HepG2 (cell line): ENCODE measurements at regions not wholly inside any gene's neighbourhood (a gene's known extent, or its start where the extent isn't known, plus 50 kb on each side); places are given as distances from the start of the nearest gene placed in this dataset.

Experiments used
- ATAC-seq: fragments of 200-7000 bp; cut with Tn5 transposase; 3 replicates; pipeline ENCODE4 v1.9.1; 2020; ENCODE audit warnings: mild to moderate bottlenecking, moderate library complexity
- BruUV-seq: library from RNA; stranded (reverse); fragments of 400-500 nt; replicated peaks from 2 replicates; lab custom pipeline; 2021; lab: Mats Ljungman, UMichigan
- CTCF ChIA-PET: fragments of 300-600 bp; formaldehyde crosslinking; extraction: SDS; loops from one replicate; lab custom pipeline; 2021; ENCODE audit warnings: low total read pairs, inconsistent platforms, low intra/inter-chr PET ratio; lab: Yijun Ruan, JAX
- POLR2A ChIA-PET: fragments of 350-600 bp; sonication (Branson Sonifier 250); formaldehyde crosslinking; loops from one replicate; lab custom pipeline; 2020; ENCODE audit warnings: antibody characterized with exemption, inconsistent platforms; lab: Yijun Ruan, JAX
- DNase-seq: peaks from one replicate; pipeline ENCODE4 v3.0.0-alpha.2; 2015; ENCODE audit warnings: low spot score
- FAIRE-seq: peaks from 3 replicates; lab custom pipeline; 2011; peaks lifted over from hg19 to GRCh38; lab: Jason Lieb, UNC
- H2AFZ ChIP-seq: one replicate; pipeline ENCODE4 v1.6.1; 2011; ENCODE audit warnings: low read length, inconsistent platforms
- H3K27ac ChIP-seq: fragments of 300-600 bp; 3 replicates; pipeline ENCODE4 v1.8.0; 2011; ENCODE audit warnings: mixed run types, mild to moderate bottlenecking, mixed read lengths, low read length, inconsistent platforms; ENCODE audit not compliant: insufficient read depth; ENCODE audit errors: extremely low read length
- H3K27me3 ChIP-seq, 2 experiments: fragments of 200-600 bp in 1 of 2; 2 replicates in 1 of 2; 3 replicates in 1 of 2; pipeline versions ENCODE4 v1.6.0 to v1.8.0; 2011; ENCODE audit warnings: low read length in 2 of 2, mild to moderate bottlenecking in 2 of 2, moderate library complexity in 2 of 2, inconsistent platforms in 1 of 2; ENCODE audit not compliant: insufficient read depth in 2 of 2, control insufficient read depth in 1 of 2
- H3K36me3 ChIP-seq, 2 experiments: fragments of 200-600 bp in 1 of 2; replicated peaks in 1 of 2; 2 replicates in 1 of 2; 3 replicates in 1 of 2; pipeline versions ENCODE4 v1.5.1 to v1.8.0; 2011; ENCODE audit warnings: low read length in 2 of 2, inconsistent platforms in 1 of 2; ENCODE audit not compliant: insufficient read depth in 2 of 2, control insufficient read depth in 1 of 2
- H3K4me1 ChIP-seq: 2 replicates; pipeline ENCODE4 v1.5.1; 2012; ENCODE audit warnings: low read length, inconsistent platforms; ENCODE audit not compliant: insufficient read depth
- H3K4me2 ChIP-seq: 2 replicates; pipeline ENCODE4 v1.6.0; 2011; ENCODE audit warnings: low read depth, low read length, inconsistent platforms
- H3K4me3 ChIP-seq, 3 experiments: fragments of 200-600 bp in 1 of 3; sonication (generic), shearing (Covaris generic) in 1 of 3; replicated peaks in 1 of 3; 2 replicates each; pipeline ENCODE4 v1.5.1; 2011 to 2016; ENCODE audit warnings: low read length in 3 of 3, inconsistent platforms in 2 of 3, low read depth in 2 of 3, mild to moderate bottlenecking in 2 of 3, control low read depth in 1 of 3, mixed read lengths in 1 of 3; ENCODE audit not compliant: insufficient read depth in 1 of 3
- H3K79me2 ChIP-seq: one replicate; pipeline ENCODE4 v1.6.1; 2011; ENCODE audit warnings: low read length, inconsistent platforms; ENCODE audit not compliant: insufficient read depth
- H3K9ac ChIP-seq: 2 replicates; pipeline ENCODE4 v1.6.0; 2011; ENCODE audit warnings: mild to moderate bottlenecking, low read depth, low read length, inconsistent platforms; ENCODE audit not compliant: insufficient read depth
- H3K9me3 ChIP-seq: 2 replicates; pipeline ENCODE4 v1.5.1; 2012; ENCODE audit warnings: mild to moderate bottlenecking, low read length
- H4K20me1 ChIP-seq: 2 replicates; pipeline ENCODE4 v1.6.0; 2011; ENCODE audit warnings: inconsistent platforms, mild to moderate bottlenecking, low read length, moderate library complexity; ENCODE audit not compliant: insufficient read depth
- ARHGAP35 ChIP-seq: sonication (generic); formaldehyde crosslinking; IDR thresholded peaks from 2 replicates; pipeline ENCODE4 v1.9.0; 2022; ENCODE audit warnings: mild to moderate bottlenecking, inconsistent platforms, moderate library complexity, missing genetic modification reagents, borderline replicate concordance
- ATF7 ChIP-seq, 2 experiments: fragments of 450-650 bp in 1 of 2; sonication (generic) in 1 of 2; formaldehyde crosslinking in 1 of 2; IDR thresholded peaks; 2 replicates each; pipeline versions ENCODE4 v1.4.0 to v1.6.1; 2016 to 2020; ENCODE audit warnings: antibody characterized with exemption in 1 of 2, mild to moderate bottlenecking in 1 of 2, missing genetic modification reagents in 1 of 2
- FOXJ3 ChIP-seq: sonication (generic); formaldehyde crosslinking; IDR thresholded peaks from 2 replicates; pipeline ENCODE4 v1.4.0; 2020; ENCODE audit warnings: missing genetic modification reagents, mild to moderate bottlenecking, borderline replicate concordance
- JUN ChIP-seq: sonication (generic); formaldehyde crosslinking; IDR thresholded peaks from 2 replicates; pipeline ENCODE4 v1.4.0; 2020; ENCODE audit warnings: mild to moderate bottlenecking, missing genetic modification reagents
- MEIS2 ChIP-seq: sonication (generic); formaldehyde crosslinking; IDR thresholded peaks from 2 replicates; pipeline ENCODE4 v1.9.0; 2021; ENCODE audit warnings: mild to moderate bottlenecking, missing genetic modification reagents
- RAD21 ChIP-seq: fragments of 450-650 bp; formaldehyde crosslinking; IDR thresholded peaks from 2 replicates; pipeline ENCODE4 v1.5.0; 2020; ENCODE audit warnings: mild to moderate bottlenecking
- TCF7 ChIP-seq: sonication (generic); IDR thresholded peaks from 2 replicates; pipeline ENCODE4 v1.6.1; 2016; ENCODE audit warnings: antibody characterized with exemption, low read depth
- TEAD2 ChIP-seq: sonication (generic); formaldehyde crosslinking; IDR thresholded peaks from 2 replicates; pipeline ENCODE4 v1.9.0; 2021; ENCODE audit warnings: missing genetic modification reagents
- ZEB1 ChIP-seq: IDR thresholded peaks from 2 replicates; pipeline ENCODE4 v1.6.1; 2012; ENCODE audit warnings: mild to moderate bottlenecking, low read depth, inconsistent platforms; ENCODE audit not compliant: insufficient replicate concordance
- ZNF207 ChIP-seq: fragments of 450-650 bp; IDR thresholded peaks from 2 replicates; pipeline ENCODE4 v1.6.1; 2016; ENCODE audit warnings: antibody characterized with exemption, borderline replicate concordance
- ZNF333 ChIP-seq: sonication (generic); formaldehyde crosslinking; IDR thresholded peaks from 2 replicates; pipeline ENCODE4 v1.4.0; 2020; ENCODE audit warnings: mild to moderate bottlenecking, missing genetic modification reagents, borderline replicate concordance
- ZNF510 ChIP-seq: sonication (generic); formaldehyde crosslinking; IDR thresholded peaks from 2 replicates; pipeline ENCODE4 v1.4.0; 2020; ENCODE audit warnings: low read depth, mild to moderate bottlenecking, missing genetic modification reagents
- ZNF629 ChIP-seq: sonication (generic); formaldehyde crosslinking; conservative IDR thresholded peaks from 2 replicates; pipeline ENCODE4 v1.5.0; 2020; ENCODE audit warnings: missing genetic modification reagents
- ZNF709 ChIP-seq: sonication (generic); formaldehyde crosslinking; IDR thresholded peaks from 2 replicates; pipeline ENCODE4 v1.5.0; 2020; ENCODE audit warnings: mild to moderate bottlenecking, missing genetic modification reagents
- ZNF788 ChIP-seq: sonication (generic); formaldehyde crosslinking; IDR thresholded peaks from 2 replicates; pipeline ENCODE4 v1.5.0; 2020; ENCODE audit warnings: mild to moderate bottlenecking, missing genetic modification reagents, borderline replicate concordance
- ZSCAN25 ChIP-seq: sonication (generic); formaldehyde crosslinking; IDR thresholded peaks from 2 replicates; pipeline ENCODE4 v1.8.0; 2022; ENCODE audit warnings: mild to moderate bottlenecking, missing genetic modification reagents
- WGBS: methylation state at CpG from one replicate; pipeline ENCODE4 v1.1.6; 2017; ENCODE audit warnings: low lambda C conversion rate; 5-methylcytosine and 5-hydroxymethylcytosine counted together
- in situ Hi-C: cut with HindIII; loops from 2 replicates; pipeline ENCODE4 v1.10.0; 2017; ENCODE audit warnings: low pct_unique_long_range_greater_than_20kb; ENCODE audit not compliant: extremely low pct_ligation_motif_present
- intact Hi-C: fragments of 100-400 bp; cut with micrococcal nuclease; formaldehyde crosslinking; loops from one replicate; pipeline ENCODE4 v1.10.0; 2022; ENCODE audit not compliant: unreplicated experiment
- TF ChIP-seq, protein P1 (sequence below): sonication (generic); formaldehyde crosslinking; IDR thresholded peaks from 2 replicates; pipeline ENCODE4 v1.4.0; 2020; ENCODE audit warnings: missing genetic modification reagents, borderline replicate concordance
- TF ChIP-seq, protein P2 (sequence below): sonication (generic); formaldehyde crosslinking; IDR thresholded peaks from 2 replicates; pipeline ENCODE4 v1.5.0; 2020; ENCODE audit warnings: mild to moderate bottlenecking, missing genetic modification reagents
- TF ChIP-seq, protein P3 (sequence below): sonication (generic); formaldehyde crosslinking; IDR thresholded peaks from 2 replicates; pipeline ENCODE4 v1.4.0; 2020; ENCODE audit warnings: mild to moderate bottlenecking, missing genetic modification reagents

DNA sequence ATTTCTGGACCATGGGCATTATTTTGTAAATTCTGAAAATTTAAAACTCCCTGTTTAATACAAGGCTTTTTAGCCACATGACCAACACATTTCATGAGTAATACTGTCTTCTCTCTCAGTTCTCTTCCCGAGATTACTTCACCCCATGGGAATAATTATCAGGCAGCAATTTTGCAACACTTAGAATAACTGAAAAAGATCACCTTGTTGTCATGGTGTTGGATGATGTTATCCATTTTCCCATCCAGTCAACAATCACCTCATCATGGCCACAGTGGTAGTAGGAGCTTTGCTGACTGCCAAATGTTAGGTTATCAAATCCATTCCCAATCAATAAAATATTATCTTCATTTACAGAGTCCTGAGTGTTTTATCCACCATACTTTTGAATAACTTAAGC is 354.9 kb upstream of the ISL1 start:
- ATAC-seq (no peak), FAIRE-seq (no peak), DNase-seq (no peak)
- no peak for TF ChIP-seq RAD21 (CRISPR knock-in tag)
- no peak for TF ChIP-seq ZNF333 (CRISPR knock-in tag)
- TF ChIP-seq TCF7: no peak
- no peak for TF ChIP-seq ATF7 (IDR thresholded peaks at IDR 0.05)
- TF ChIP-seq ATF7 (CRISPR knock-in tag; IDR thresholded peaks at IDR 0.05): no peak
- no peak for TF ChIP-seq FOXJ3 (CRISPR knock-in tag)
- no peak for TF ChIP-seq TEAD2 (CRISPR knock-in tag)
- TF ChIP-seq, protein P1, sequence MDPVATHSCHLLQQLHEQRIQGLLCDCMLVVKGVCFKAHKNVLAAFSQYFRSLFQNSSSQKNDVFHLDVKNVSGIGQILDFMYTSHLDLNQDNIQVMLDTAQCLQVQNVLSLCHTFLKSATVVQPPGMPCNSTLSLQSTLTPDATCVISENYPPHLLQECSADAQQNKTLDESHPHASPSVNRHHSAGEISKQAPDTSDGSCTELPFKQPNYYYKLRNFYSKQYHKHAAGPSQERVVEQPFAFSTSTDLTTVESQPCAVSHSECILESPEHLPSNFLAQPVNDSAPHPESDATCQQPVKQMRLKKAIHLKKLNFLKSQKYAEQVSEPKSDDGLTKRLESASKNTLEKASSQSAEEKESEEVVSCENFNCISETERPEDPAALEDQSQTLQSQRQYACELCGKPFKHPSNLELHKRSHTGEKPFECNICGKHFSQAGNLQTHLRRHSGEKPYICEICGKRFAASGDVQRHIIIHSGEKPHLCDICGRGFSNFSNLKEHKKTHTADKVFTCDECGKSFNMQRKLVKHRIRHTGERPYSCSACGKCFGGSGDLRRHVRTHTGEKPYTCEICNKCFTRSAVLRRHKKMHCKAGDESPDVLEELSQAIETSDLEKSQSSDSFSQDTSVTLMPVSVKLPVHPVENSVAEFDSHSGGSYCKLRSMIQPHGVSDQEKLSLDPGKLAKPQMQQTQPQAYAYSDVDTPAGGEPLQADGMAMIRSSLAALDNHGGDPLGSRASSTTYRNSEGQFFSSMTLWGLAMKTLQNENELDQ (CRISPR knock-in tag): no peak
- no peak for TF ChIP-seq ZNF207
- no peak for TF ChIP-seq MEIS2 (CRISPR knock-in tag)
- TF ChIP-seq, protein P2, sequence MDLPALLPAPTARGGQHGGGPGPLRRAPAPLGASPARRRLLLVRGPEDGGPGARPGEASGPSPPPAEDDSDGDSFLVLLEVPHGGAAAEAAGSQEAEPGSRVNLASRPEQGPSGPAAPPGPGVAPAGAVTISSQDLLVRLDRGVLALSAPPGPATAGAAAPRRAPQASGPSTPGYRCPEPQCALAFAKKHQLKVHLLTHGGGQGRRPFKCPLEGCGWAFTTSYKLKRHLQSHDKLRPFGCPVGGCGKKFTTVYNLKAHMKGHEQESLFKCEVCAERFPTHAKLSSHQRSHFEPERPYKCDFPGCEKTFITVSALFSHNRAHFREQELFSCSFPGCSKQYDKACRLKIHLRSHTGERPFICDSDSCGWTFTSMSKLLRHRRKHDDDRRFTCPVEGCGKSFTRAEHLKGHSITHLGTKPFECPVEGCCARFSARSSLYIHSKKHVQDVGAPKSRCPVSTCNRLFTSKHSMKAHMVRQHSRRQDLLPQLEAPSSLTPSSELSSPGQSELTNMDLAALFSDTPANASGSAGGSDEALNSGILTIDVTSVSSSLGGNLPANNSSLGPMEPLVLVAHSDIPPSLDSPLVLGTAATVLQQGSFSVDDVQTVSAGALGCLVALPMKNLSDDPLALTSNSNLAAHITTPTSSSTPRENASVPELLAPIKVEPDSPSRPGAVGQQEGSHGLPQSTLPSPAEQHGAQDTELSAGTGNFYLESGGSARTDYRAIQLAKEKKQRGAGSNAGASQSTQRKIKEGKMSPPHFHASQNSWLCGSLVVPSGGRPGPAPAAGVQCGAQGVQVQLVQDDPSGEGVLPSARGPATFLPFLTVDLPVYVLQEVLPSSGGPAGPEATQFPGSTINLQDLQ (CRISPR knock-in tag): no peak
- TF ChIP-seq ZSCAN25 (CRISPR knock-in tag): no peak
- TF ChIP-seq, protein P3, sequence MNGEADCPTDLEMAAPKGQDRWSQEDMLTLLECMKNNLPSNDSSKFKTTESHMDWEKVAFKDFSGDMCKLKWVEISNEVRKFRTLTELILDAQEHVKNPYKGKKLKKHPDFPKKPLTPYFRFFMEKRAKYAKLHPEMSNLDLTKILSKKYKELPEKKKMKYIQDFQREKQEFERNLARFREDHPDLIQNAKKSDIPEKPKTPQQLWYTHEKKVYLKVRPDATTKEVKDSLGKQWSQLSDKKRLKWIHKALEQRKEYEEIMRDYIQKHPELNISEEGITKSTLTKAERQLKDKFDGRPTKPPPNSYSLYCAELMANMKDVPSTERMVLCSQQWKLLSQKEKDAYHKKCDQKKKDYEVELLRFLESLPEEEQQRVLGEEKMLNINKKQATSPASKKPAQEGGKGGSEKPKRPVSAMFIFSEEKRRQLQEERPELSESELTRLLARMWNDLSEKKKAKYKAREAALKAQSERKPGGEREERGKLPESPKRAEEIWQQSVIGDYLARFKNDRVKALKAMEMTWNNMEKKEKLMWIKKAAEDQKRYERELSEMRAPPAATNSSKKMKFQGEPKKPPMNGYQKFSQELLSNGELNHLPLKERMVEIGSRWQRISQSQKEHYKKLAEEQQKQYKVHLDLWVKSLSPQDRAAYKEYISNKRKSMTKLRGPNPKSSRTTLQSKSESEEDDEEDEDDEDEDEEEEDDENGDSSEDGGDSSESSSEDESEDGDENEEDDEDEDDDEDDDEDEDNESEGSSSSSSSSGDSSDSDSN (CRISPR knock-in tag): no peak
- TF ChIP-seq ZNF709 (CRISPR knock-in tag): no peak
- TF ChIP-seq ZNF510 (CRISPR knock-in tag): no peak
- TF ChIP-seq JUN (CRISPR knock-in tag): no peak
- no peak for TF ChIP-seq ZNF629 (CRISPR knock-in tag)
- no peak for TF ChIP-seq ZNF788 (CRISPR knock-in tag)
- TF ChIP-seq ARHGAP35 (CRISPR knock-in tag): no peak
- TF ChIP-seq ZEB1: no peak
- Histone ChIP-seq H2AFZ (no peak overlapping the region), H3K9me3 (no peaks in the 10 kb centered on the region), H3K4me3 (no peak overlapping the region), H3K36me3 (no peaks in the 10 kb centered on the region), H4K20me1 (no peaks in the 10 kb centered on the region), H3K27me3 (no peaks in the 10 kb centered on the region), H3K9ac (no peak overlapping the region), H3K79me2 (no peaks in the 10 kb centered on the region), H3K4me1 (no peaks in the 10 kb centered on the region), H3K4me2 (no peak overlapping the region), H3K27ac (no peak overlapping the region)
- 0% methylated on average over 1 of the region's 1 CpG for WGBS
- CTCF ChIA-PET: no interaction called here
- in situ Hi-C loops (no loop called here), intact Hi-C loops (no loop called here)
- POLR2A ChIA-PET: no interaction called here
- no TSS peak for BruUV-seq
